Smooth muscle cell (in vitro differentiated cells): ENCODE measurements at regions not wholly inside any gene's neighbourhood (a gene's known extent, or its start where the extent isn't known, plus 50 kb on each side); places are given as distances from the start of the nearest gene placed in this dataset.

Experiments used
- DNase-seq: peaks from one replicate; lab custom pipeline; 2025; ENCODE audit not compliant: unreplicated experiment; lab: John Stamatoyannopoulos, UW
- H2AFZ ChIP-seq: fragments of 200-600 bp; sonication (generic); 2 replicates; pipeline ENCODE4 v1.6.0; 2016; ENCODE audit warnings: antibody characterized with exemption, low read depth, mild to moderate bottlenecking
- H3F3A ChIP-seq: fragments of 200-600 bp; sonication (generic); 2 replicates; pipeline ENCODE4 v1.6.0; 2017; ENCODE audit warnings: antibody characterized with exemption, low read depth
- H3K27ac ChIP-seq: fragments of 200-600 bp; sonication (generic); 2 replicates; pipeline ENCODE4 v1.5.1; 2016; ENCODE audit warnings: low read depth, mild to moderate bottlenecking
- H3K27me3 ChIP-seq: fragments of 200-600 bp; sonication (generic); 2 replicates; pipeline ENCODE4 v1.6.1; 2016; ENCODE audit warnings: low read depth, mild to moderate bottlenecking
- H3K36me3 ChIP-seq: fragments of 200-600 bp; sonication (generic); 2 replicates; pipeline ENCODE4 v1.5.1; 2016; ENCODE audit warnings: low read depth
- H3K4me1 ChIP-seq: fragments of 200-600 bp; sonication (generic); 2 replicates; pipeline ENCODE4 v1.5.1; 2016; ENCODE audit warnings: low read depth
- H3K4me2 ChIP-seq: fragments of 200-600 bp; sonication (generic); 2 replicates; pipeline ENCODE4 v1.6.0; 2016; ENCODE audit warnings: mild to moderate bottlenecking
- H3K4me3 ChIP-seq: fragments of 200-600 bp; sonication (generic); 2 replicates; pipeline ENCODE4 v1.5.1; 2016; ENCODE audit warnings: mild to moderate bottlenecking
- H3K79me2 ChIP-seq: fragments of 200-600 bp; sonication (generic); 2 replicates; pipeline ENCODE4 v1.6.0; 2016; ENCODE audit warnings: low read depth, mild to moderate bottlenecking
- H3K9ac ChIP-seq: fragments of 200-600 bp; sonication (generic); 2 replicates; pipeline ENCODE4 v1.6.0; 2016; ENCODE audit warnings: low read depth
- H3K9me3 ChIP-seq: fragments of 200-600 bp; sonication (generic); replicated peaks from 2 replicates; pipeline ENCODE4 v1.5.1; 2016; ENCODE audit warnings: low read depth
- H4K20me1 ChIP-seq: fragments of 200-600 bp; sonication (generic); 2 replicates; pipeline ENCODE4 v1.6.0; 2016; ENCODE audit warnings: low read depth
- CTCF ChIP-seq: fragments of 200-600 bp; sonication (generic); IDR thresholded peaks from 2 replicates; pipeline ENCODE4 v1.5.1; 2017; ENCODE audit warnings: borderline replicate concordance, mild to moderate bottlenecking, antibody characterized with exemption; ENCODE audit not compliant: insufficient read depth, poor library complexity, severe bottlenecking
- WGBS: methylation state at CpG from one replicate; pipeline ENCODE4 v1.1.7; 2016; ENCODE audit warnings: low lambda C conversion rate; 5-methylcytosine and 5-hydroxymethylcytosine counted together

DNA sequence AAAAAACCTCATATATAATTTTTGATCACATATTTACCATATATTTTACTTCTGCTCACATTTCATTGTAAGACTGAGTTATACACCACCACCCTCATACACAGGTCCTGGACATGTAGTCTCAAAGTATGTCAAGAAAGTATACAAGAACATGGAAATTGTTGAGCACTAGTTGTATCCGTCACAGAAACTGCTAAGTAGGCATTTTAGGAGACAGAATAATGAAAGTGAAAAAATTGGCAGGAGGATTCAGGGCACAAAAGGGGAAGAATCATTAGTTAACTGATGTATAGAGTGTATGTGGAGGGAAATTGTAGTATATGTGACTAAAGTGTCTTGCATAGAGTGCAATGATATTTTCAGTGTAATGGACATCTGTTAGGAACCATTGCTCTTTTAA is 458.8 kb downstream of the TFAP2B start:
- H3K27ac ChIP-seq, result no peak overlapping the region
- no peaks in the 10 kb centered on the region for H3F3A ChIP-seq
- H3K4me1 ChIP-seq, result peaks cover 7% of the 10 kb centered on the region
- H3K4me2 ChIP-seq, result no peak overlapping the region
- H3K27me3 ChIP-seq, result no peaks in the 10 kb centered on the region
- no peaks in the 10 kb centered on the region for H4K20me1 ChIP-seq
- DNase-seq, result no peak
- no peaks in the 10 kb centered on the region for H3K79me2 ChIP-seq
- no peak overlapping the region for H3K9ac ChIP-seq
- TF ChIP-seq CTCF, result no peak
- 88% methylated on average over 1 of the region's 1 CpG for WGBS
- H3K9me3 ChIP-seq, result no peaks in the 10 kb centered on the region
- H3K36me3 ChIP-seq, result no peaks in the 10 kb centered on the region
- H2AFZ ChIP-seq, result no peak overlapping the region
- no peak overlapping the region for H3K4me3 ChIP-seq

DNA sequence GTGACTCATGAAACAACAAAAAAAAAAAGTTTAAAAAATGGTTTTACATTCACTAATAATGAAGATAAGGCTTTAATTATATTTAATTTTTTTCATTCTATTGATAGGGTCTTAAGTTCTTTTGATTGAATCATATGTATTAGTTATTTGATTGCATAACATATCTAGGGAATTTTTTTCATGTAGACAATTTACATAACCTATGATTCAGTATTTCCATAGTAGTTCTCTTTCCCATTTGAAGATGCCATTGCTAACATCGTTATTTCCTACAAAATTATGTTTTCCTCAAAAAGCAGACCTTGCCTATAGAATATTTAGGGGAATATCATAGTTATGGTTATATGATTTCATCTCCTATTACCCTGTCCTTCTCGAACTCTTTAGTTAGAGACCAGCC is 463.4 kb downstream of the TFAP2B start:
- no peaks in the 10 kb centered on the region for H3K79me2 ChIP-seq
- no peaks in the 10 kb centered on the region for H3K9me3 ChIP-seq
- H3K27me3 ChIP-seq, result no peaks in the 10 kb centered on the region
- H3K36me3 ChIP-seq, result no peaks in the 10 kb centered on the region
- H3K4me3 ChIP-seq, result no peak overlapping the region
- H2AFZ ChIP-seq, result no peak overlapping the region
- H3K4me2 ChIP-seq, result no peak overlapping the region
- H3K4me1 ChIP-seq, result peaks cover 11% of the 10 kb centered on the region
- TF ChIP-seq CTCF, result no peak
- no peaks in the 10 kb centered on the region for H3F3A ChIP-seq
- DNase-seq, result no peak
- WGBS, result 88% methylated on average over 2 of the region's 2 CpGs
- no peak overlapping the region for H3K9ac ChIP-seq
- H3K27ac ChIP-seq, result no peak overlapping the region
- H4K20me1 ChIP-seq, result no peaks in the 10 kb centered on the region

GRCh38 chr6:51283723-51284355 is 465.2 kb downstream of the TFAP2B start:
- peaks cover 11% of the 10 kb centered on the region for H3K4me1 ChIP-seq
- H4K20me1 ChIP-seq, result no peaks in the 10 kb centered on the region
- H3K9me3 ChIP-seq, result no peaks in the 10 kb centered on the region
- H3K9ac ChIP-seq, result no peak overlapping the region
- no peaks in the 10 kb centered on the region for H3K27me3 ChIP-seq
- DNase-seq, result no peak
- H3K27ac ChIP-seq, result no peak overlapping the region
- no peak overlapping the region for H2AFZ ChIP-seq
- H3K4me2 ChIP-seq, result no peak overlapping the region
- H3K79me2 ChIP-seq, result no peaks in the 10 kb centered on the region
- no peaks in the 10 kb centered on the region for H3F3A ChIP-seq
- no peaks in the 10 kb centered on the region for H3K36me3 ChIP-seq
- WGBS, result 77% methylated on average over 6 of the region's 6 CpGs
- H3K4me3 ChIP-seq, result no peak overlapping the region
- TF ChIP-seq CTCF, result no peak

DNA sequence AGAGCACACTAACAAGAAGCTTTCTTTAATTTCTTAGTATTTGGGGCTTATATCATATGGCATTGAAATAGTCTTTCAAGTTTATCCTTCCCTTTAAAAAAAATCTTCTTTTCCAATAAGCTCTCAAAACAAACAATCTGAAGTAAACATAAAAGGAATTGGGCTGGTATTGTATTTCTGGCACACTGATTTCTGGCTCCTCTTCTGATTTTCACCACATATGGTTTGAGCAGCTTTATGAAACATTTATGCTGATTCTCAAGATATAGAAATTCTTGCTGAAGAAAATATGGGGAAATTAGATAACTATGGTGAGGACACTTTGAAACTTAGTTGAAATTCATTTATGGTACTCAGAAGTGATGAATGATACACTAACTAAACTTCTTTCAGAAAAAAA is 467.2 kb downstream of the TFAP2B start:
- no peak for DNase-seq
- Histone ChIP-seq H3K79me2 (no peaks in the 10 kb centered on the region), H3K4me1 (peaks cover 15% of the 10 kb centered on the region), H2AFZ (no peak overlapping the region), H3K27ac (no peak overlapping the region), H3K4me2 (no peak overlapping the region), H3F3A (no peaks in the 10 kb centered on the region), H3K9ac (no peak overlapping the region), H3K27me3 (no peaks in the 10 kb centered on the region), H3K4me3 (no peak overlapping the region), H4K20me1 (no peaks in the 10 kb centered on the region), H3K36me3 (no peaks in the 10 kb centered on the region), H3K9me3 (no peaks in the 10 kb centered on the region)
- TF ChIP-seq CTCF, result no peak
